ENCODE measurements at regions not wholly inside any gene's neighbourhood (a gene's known extent, or its start where the extent isn't known, plus 50 kb on each side); places are given as distances from the start of the nearest gene placed in this dataset.

DNA sequence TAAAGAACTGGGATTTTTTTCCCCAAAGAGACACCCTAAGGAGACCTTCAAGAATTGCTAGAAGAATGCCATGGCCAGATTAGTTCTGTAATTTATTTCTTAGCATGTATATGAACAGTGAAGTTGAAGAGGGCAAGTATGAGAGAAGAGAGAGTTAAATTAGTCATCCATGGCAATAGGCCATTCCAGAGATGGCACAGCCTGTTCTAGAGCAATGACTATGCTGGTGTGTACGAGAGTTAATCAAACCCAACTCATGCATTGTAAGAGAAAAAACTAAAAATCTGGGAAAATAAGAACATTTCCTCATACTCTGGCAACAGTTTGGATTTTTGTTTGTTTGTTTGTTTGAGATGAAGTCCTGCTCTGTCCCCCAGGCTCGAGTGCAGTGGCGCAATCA is 112.1 kb upstream of the PIK3C3 start:
- no peak overlapping the region for H3K4me3 ChIP-seq (IDR thresholded peaks at IDR 0.05; ENCODE audit: insufficient read depth, low read depth, low read length)
- TF ChIP-seq, protein P1, sequence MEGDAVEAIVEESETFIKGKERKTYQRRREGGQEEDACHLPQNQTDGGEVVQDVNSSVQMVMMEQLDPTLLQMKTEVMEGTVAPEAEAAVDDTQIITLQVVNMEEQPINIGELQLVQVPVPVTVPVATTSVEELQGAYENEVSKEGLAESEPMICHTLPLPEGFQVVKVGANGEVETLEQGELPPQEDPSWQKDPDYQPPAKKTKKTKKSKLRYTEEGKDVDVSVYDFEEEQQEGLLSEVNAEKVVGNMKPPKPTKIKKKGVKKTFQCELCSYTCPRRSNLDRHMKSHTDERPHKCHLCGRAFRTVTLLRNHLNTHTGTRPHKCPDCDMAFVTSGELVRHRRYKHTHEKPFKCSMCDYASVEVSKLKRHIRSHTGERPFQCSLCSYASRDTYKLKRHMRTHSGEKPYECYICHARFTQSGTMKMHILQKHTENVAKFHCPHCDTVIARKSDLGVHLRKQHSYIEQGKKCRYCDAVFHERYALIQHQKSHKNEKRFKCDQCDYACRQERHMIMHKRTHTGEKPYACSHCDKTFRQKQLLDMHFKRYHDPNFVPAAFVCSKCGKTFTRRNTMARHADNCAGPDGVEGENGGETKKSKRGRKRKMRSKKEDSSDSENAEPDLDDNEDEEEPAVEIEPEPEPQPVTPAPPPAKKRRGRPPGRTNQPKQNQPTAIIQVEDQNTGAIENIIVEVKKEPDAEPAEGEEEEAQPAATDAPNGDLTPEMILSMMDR (conservative IDR thresholded peaks at IDR 0.05; ENCODE audit: low read depth, low read length): no peak
- no peaks in the 10 kb centered on the region for H3K27me3 ChIP-seq (ENCODE audit: insufficient read depth, low read depth)
- H3K27ac ChIP-seq: no peak overlapping the region
- H2AFZ ChIP-seq (ENCODE audit: low read depth): no peak overlapping the region
- H3K79me2 ChIP-seq (ENCODE audit: insufficient read depth, low read depth): no peaks in the 10 kb centered on the region
- no peaks in the 10 kb centered on the region for H3K4me1 ChIP-seq (ENCODE audit: low read depth, poor library complexity, severe bottlenecking)
- H3K36me3 ChIP-seq (ENCODE audit: insufficient read depth): no peaks in the 10 kb centered on the region
- no peak overlapping the region for H3K9ac ChIP-seq
- H4K20me1 ChIP-seq (ENCODE audit: insufficient read depth): no peaks in the 10 kb centered on the region
- H3K4me2 ChIP-seq: no peak overlapping the region

DNA sequence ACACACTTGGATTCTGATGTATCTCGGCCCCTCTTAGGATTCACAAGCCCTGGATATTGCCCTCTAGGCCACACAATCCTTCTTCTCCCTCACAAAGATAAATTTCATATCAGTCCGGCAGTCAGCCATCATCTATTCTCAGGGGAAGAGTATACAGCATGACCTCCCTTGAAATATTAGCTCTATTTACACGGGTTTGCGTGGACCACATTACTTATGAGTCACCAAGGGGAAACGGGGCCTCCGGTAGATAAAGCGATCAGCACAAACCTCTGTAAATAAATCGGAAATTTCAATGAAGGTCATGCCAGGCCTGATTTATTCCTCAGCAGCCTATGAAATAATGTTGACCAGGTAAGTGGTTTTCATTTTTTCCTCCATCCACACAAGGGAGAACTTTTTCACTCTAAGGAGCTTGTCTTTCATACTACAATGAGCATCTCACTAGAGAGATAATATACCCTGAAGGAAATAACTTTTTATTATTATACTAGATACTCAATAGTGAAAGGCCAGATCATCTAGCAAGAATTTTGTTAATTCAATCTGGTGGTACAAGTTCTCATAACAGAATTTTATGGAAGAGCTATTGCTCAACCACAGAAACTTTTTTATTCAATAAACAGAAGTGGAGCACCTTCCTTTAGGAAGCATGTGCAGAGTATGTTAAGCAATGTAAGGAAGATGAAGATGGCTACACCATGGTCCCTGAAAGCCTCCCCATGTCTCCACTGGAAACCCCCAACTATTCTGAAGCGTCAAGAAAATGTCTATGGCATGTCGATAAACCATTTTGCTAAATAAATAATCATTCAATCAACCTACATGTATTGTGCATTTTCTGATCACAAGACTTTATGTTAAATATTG is 125.2 kb upstream of the PIK3C3 start:
- Histone ChIP-seq H4K20me1 (ENCODE audit: insufficient read depth) (no peaks in the 10 kb centered on the region), H3K36me3 (ENCODE audit: insufficient read depth) (no peaks in the 10 kb centered on the region), H3K27me3 (ENCODE audit: insufficient read depth, low read depth) (no peaks in the 10 kb centered on the region), H3K9ac (no peak overlapping the region), H3K27ac (no peak overlapping the region), H3K4me3 (IDR thresholded peaks at IDR 0.05; ENCODE audit: insufficient read depth, low read depth, low read length) (no peak overlapping the region), H3K4me1 (ENCODE audit: low read depth, poor library complexity, severe bottlenecking) (no peaks in the 10 kb centered on the region), H3K4me2 (no peak overlapping the region), H3K79me2 (ENCODE audit: insufficient read depth, low read depth) (no peaks in the 10 kb centered on the region), H2AFZ (ENCODE audit: low read depth) (no peak overlapping the region)
- TF ChIP-seq, protein P1 (conservative IDR thresholded peaks at IDR 0.05; ENCODE audit: low read depth, low read length): no peak

DNA sequence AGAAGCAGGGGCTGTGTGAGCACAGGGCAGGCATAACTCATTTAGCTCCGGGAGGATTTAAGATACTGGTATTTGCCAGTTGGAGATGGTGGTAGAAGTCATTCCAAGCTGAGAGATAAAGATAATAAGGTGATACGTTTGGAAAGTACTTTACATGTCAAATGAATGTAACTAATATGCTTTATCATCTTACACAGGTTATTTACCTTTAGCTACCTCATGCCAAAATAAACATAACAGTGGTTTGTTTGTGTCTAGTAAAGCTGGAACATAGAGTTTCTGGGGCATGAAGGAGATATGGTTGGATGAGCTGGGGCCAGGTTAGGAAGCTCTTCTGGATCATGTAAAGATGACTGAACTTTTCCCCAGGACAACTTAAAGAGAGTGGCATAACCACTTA is 126.9 kb upstream of the PIK3C3 start:
- Histone ChIP-seq H3K4me2 (no peak overlapping the region), H3K9ac (no peak overlapping the region), H2AFZ (ENCODE audit: low read depth) (no peak overlapping the region), H3K79me2 (ENCODE audit: insufficient read depth, low read depth) (no peaks in the 10 kb centered on the region), H3K27me3 (ENCODE audit: insufficient read depth, low read depth) (no peaks in the 10 kb centered on the region), H4K20me1 (ENCODE audit: insufficient read depth) (no peaks in the 10 kb centered on the region), H3K36me3 (ENCODE audit: insufficient read depth) (no peaks in the 10 kb centered on the region), H3K4me3 (IDR thresholded peaks at IDR 0.05; ENCODE audit: insufficient read depth, low read depth, low read length) (no peak overlapping the region), H3K4me1 (ENCODE audit: low read depth, poor library complexity, severe bottlenecking) (no peaks in the 10 kb centered on the region), H3K27ac (no peak overlapping the region)
- TF ChIP-seq, protein P1 (conservative IDR thresholded peaks at IDR 0.05; ENCODE audit: low read depth, low read length): no peak

DNA sequence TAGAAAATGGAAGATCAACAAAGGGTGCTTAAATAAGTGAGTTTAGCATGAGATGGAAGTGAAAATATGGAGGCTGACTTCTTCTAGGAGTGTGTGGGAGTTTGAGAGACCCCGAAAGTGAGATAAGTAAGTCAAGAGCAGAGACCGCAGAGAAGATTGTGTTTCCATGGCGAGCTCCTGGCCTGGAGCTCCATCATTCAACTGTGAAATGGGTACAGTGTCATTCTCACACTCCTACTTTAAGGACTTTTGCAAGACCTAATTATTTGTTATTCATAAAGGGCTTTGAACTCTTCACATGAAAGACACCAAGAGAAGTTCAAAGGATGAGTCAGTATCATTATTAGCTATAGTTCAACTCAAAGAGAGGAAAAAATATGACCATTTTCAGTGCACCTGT is 134.2 kb upstream of the PIK3C3 start:
- no peaks in the 10 kb centered on the region for H3K4me1 ChIP-seq (ENCODE audit: low read depth, poor library complexity, severe bottlenecking)
- H4K20me1 ChIP-seq (ENCODE audit: insufficient read depth): no peaks in the 10 kb centered on the region
- no peak overlapping the region for H2AFZ ChIP-seq (ENCODE audit: low read depth)
- no peak overlapping the region for H3K9ac ChIP-seq
- no peak overlapping the region for H3K4me3 ChIP-seq (IDR thresholded peaks at IDR 0.05; ENCODE audit: insufficient read depth, low read depth, low read length)
- no peaks in the 10 kb centered on the region for H3K27me3 ChIP-seq (ENCODE audit: insufficient read depth, low read depth)
- no peaks in the 10 kb centered on the region for H3K36me3 ChIP-seq (ENCODE audit: insufficient read depth)
- no peaks in the 10 kb centered on the region for H3K79me2 ChIP-seq (ENCODE audit: insufficient read depth, low read depth)
- TF ChIP-seq, protein P1 (conservative IDR thresholded peaks at IDR 0.05; ENCODE audit: low read depth, low read length): no peak
- no peak overlapping the region for H3K27ac ChIP-seq
- H3K4me2 ChIP-seq: no peak overlapping the region
